HEK293T (cell line): ENCODE measurements at regions not wholly inside any gene's neighbourhood (a gene's known extent, or its start where the extent isn't known, plus 50 kb on each side); places are given as distances from the start of the nearest gene placed in this dataset.

Source experiments
- BHLHE40 ChIP-seq: fragments of 450-650 bp; IDR thresholded peaks from 2 replicates; pipeline ENCODE4 v1.6.1; 2016; ENCODE audit warnings: mild to moderate bottlenecking, moderate library complexity, borderline replicate concordance
- ELF4 ChIP-seq: fragments of 450-650 bp; IDR thresholded peaks from 2 replicates; pipeline ENCODE4 v1.6.1; 2017; ENCODE audit warnings: antibody characterized with exemption
- FOXA1 ChIP-seq: fragments of 450-650 bp; IDR thresholded peaks from 2 replicates; pipeline ENCODE4 v1.6.1; 2016; ENCODE audit warnings: mild to moderate bottlenecking
- FOXK2 ChIP-seq: fragments of 450-650 bp; IDR thresholded peaks from 2 replicates; pipeline ENCODE4 v1.6.1; 2016; ENCODE audit warnings: mild to moderate bottlenecking
- FOXM1 ChIP-seq: fragments of 450-650 bp; IDR thresholded peaks from 2 replicates; pipeline ENCODE4 v1.6.1; 2017; ENCODE audit warnings: mild to moderate bottlenecking, borderline replicate concordance
- HDGF ChIP-seq: fragments of 450-650 bp; IDR thresholded peaks from 2 replicates; pipeline ENCODE4 v1.6.1; 2017; ENCODE audit warnings: antibody characterized with exemption, borderline replicate concordance
- SUZ12 ChIP-seq: fragments of 450-650 bp; IDR thresholded peaks from 2 replicates; pipeline ENCODE4 v1.6.1; 2016; ENCODE audit warnings: mild to moderate bottlenecking

GRCh38 chr15:91620229-91620628 is 233.3 kb upstream of the SLCO3A1 start:
- TF ChIP-seq FOXM1 (no peak), SUZ12 (no peak), ELF4 (no peak), FOXA1 (no peak), BHLHE40 (no peak), HDGF (no peak), FOXK2 (no peak)
